GM19239 (cell line): ENCODE measurements at regions not wholly inside any gene's neighbourhood (a gene's known extent, or its start where the extent isn't known, plus 50 kb on each side); places are given as distances from the start of the nearest gene placed in this dataset.

Source experiments
- DNase-seq: peaks from one replicate; pipeline ENCODE4 v3.0.0; 2011; ENCODE audit warnings: low spot score; ENCODE audit not compliant: insufficient read length
- FAIRE-seq: peaks from 2 replicates; lab custom pipeline; 2011; peaks lifted over from hg19 to GRCh38; lab: Jason Lieb, UNC

GRCh38 chr16:52896478-52897164 is 156.1 kb downstream of the CHD9NB start:
- DNase-seq (no peak), FAIRE-seq (no peak)

GRCh38 chr16:52874042-52874441 is 178.7 kb downstream of the CHD9NB start:
- FAIRE-seq (no peak), DNase-seq (no peak)

- FAIRE-seq (no peak), DNase-seq (no peak)
Observed at GRCh38 chr16:52872731-52873130, 180.0 kb downstream of the CHD9NB start.

GRCh38 chr16:52871481-52871880 is 181.2 kb downstream of the CHD9NB start:
- DNase-seq, result no peak
- FAIRE-seq, result no peak

- no peak for FAIRE-seq
Observed at GRCh38 chr16:52869243-52869642, 183.5 kb downstream of the CHD9NB start.

GRCh38 chr16:52863000-52863399 is 189.7 kb downstream of the CHD9NB start:
- no peak for DNase-seq
- FAIRE-seq, result no peak

More at GRCh38 chr16:52869243-52869642, 183.5 kb downstream of the CHD9NB start:
- no peak for DNase-seq

- DNase-seq, result no peak
- FAIRE-seq, result no peak
Observed at GRCh38 chr16:52861614-52862022, 191.1 kb downstream of the CHD9NB start.

GRCh38 chr16:52855463-52855862 is 197.2 kb downstream of the CHD9NB start:
- FAIRE-seq, result no peak
- no peak for DNase-seq

- no peak for DNase-seq
- no peak for FAIRE-seq
Observed at GRCh38 chr16:52852978-52853377, 199.7 kb downstream of the CHD9NB start.

GRCh38 chr16:52851211-52851740 is 201.4 kb downstream of the CHD9NB start:
- no peak for FAIRE-seq
- no peak for DNase-seq

GRCh38 chr16:52843381-52843780 is 209.3 kb downstream of the CHD9NB start:
- DNase-seq (no peak), FAIRE-seq (no peak)

- DNase-seq (no peak), FAIRE-seq (no peak)
Observed at GRCh38 chr16:52837251-52837650, 215.4 kb downstream of the CHD9NB start.

- DNase-seq, result no peak
- no peak for FAIRE-seq
Observed at GRCh38 chr16:52834736-52835465, 217.8 kb downstream of the CHD9NB start.

- FAIRE-seq, result no peak
- no peak for DNase-seq
Observed at GRCh38 chr16:52832771-52833170, 219.9 kb downstream of the CHD9NB start.

GRCh38 chr16:52827456-52827855 is 225.2 kb downstream of the CHD9NB start:
- DNase-seq (no peak), FAIRE-seq (no peak)

- DNase-seq, result no peak
- FAIRE-seq, result no peak
Observed at GRCh38 chr16:52825892-52826291, 226.8 kb downstream of the CHD9NB start.

- FAIRE-seq (no peak), DNase-seq (no peak)
Observed at GRCh38 chr16:52819808-52820207, 232.9 kb downstream of the CHD9NB start.

- DNase-seq (no peak), FAIRE-seq (no peak)
Observed at GRCh38 chr16:52819405-52819804, 233.3 kb downstream of the CHD9NB start.

GRCh38 chr16:52817696-52818095 is 235.0 kb downstream of the CHD9NB start:
- no peak for FAIRE-seq

GRCh38 chr16:52816993-52817392 is 235.7 kb downstream of the CHD9NB start:
- FAIRE-seq, result no peak
- DNase-seq, result no peak

More at GRCh38 chr16:52817696-52818095, 235.0 kb downstream of the CHD9NB start:
- DNase-seq, result no peak
